H54 (cell line): ENCODE measurements at regions not wholly inside any gene's neighbourhood (a gene's known extent, or its start where the extent isn't known, plus 50 kb on each side); places are given as distances from the start of the nearest gene placed in this dataset.
A peak's percentile ranks its signal among the peaks of the same experiment; 100 is the strongest.

Source experiments
- DNase-seq: peaks from one replicate; pipeline ENCODE4 v3.0.0; 2011; ENCODE audit warnings: low spot score, mixed read lengths; ENCODE audit not compliant: insufficient read length
- FAIRE-seq: peaks from 3 replicates; lab custom pipeline; 2011; peaks lifted over from hg19 to GRCh38; lab: Jason Lieb, UNC
- POLR2A ChIP-seq: IDR thresholded peaks from 2 replicates; pipeline ENCODE4 v1.6.1; 2011; ENCODE audit warnings: low read depth, mild to moderate bottlenecking, low read length

- FAIRE-seq: peak; percentile 52
- peak; percentile 14 for DNase-seq
- no peak for TF ChIP-seq POLR2A
Measured at GRCh38 chr3:59101231-59101736, 51.5 kb upstream of the CFAP20DC start.
